ENCODE measurements at regions not wholly inside any gene's neighbourhood (a gene's known extent, or its start where the extent isn't known, plus 50 kb on each side); places are given as distances from the start of the nearest gene placed in this dataset.
"Not testable (repeated sequence)": the region's sequence is repeated elsewhere in the genome, so short reads cannot be mapped to it uniquely, and the experiment has no call there.

GRCh38 chr20:26373066-26373465, 676.4 kb upstream of the ZNF337 start:
- DNase-seq; H3K4me1 ChIP-seq; H3K27ac ChIP-seq; H3K9me3 ChIP-seq; intact Hi-C loops (cut with DNase I; ENCODE audit: low total_unique reads); H3K27me3 ChIP-seq; H3K36me3 ChIP-seq (ENCODE audit: low read depth, missing control alignments); H3K4me3 ChIP-seq: not testable (repeated sequence)
- 58 to 72% methylated on average over 3 of the region's 3 CpGs for WGBS, 2 donors

- H3K27me3 ChIP-seq, result no peaks in the 10 kb centered on the region
- intact Hi-C loops (cut with DNase I; ENCODE audit: low total_unique reads), result no loop called here
- no peak overlapping the region for H3K4me3 ChIP-seq
- H3K36me3 ChIP-seq (ENCODE audit: low read depth, missing control alignments), result no peaks in the 10 kb centered on the region
- H3K27ac ChIP-seq, result no peak overlapping the region
- no peak for DNase-seq
- TF ChIP-seq POLR2A (IDR thresholded peaks at IDR 0.05), result no peak
- TF ChIP-seq CTCF (IDR thresholded peaks at IDR 0.05), result no peak
- no peaks in the 10 kb centered on the region for H3K4me1 ChIP-seq
- H3K9me3 ChIP-seq, result no peaks in the 10 kb centered on the region
- 61 to 66% methylated on average over 2 of the region's 2 CpGs for WGBS, 2 donors
Observed at GRCh38 chr20:26354511-26354910, 657.9 kb upstream of the ZNF337 start.

- H3K36me3 ChIP-seq (ENCODE audit: low read depth, missing control alignments), result no peaks in the 10 kb centered on the region
- no peaks in the 10 kb centered on the region for H3K27me3 ChIP-seq
- intact Hi-C loops (cut with DNase I; ENCODE audit: low total_unique reads), result no loop called here
- H3K9me3 ChIP-seq, result no peaks in the 10 kb centered on the region
- H3K27ac ChIP-seq, result no peak overlapping the region
- 57 to 78% methylated on average over 4 of the region's 4 CpGs for WGBS, 2 donors
- H3K4me1 ChIP-seq, result no peaks in the 10 kb centered on the region
- H3K4me3 ChIP-seq, result no peak overlapping the region
- TF ChIP-seq POLR2A (IDR thresholded peaks at IDR 0.05) (no peak), CTCF (IDR thresholded peaks at IDR 0.05) (no peak)
- DNase-seq, result no peak
Observed at GRCh38 chr20:26347396-26347795, 650.7 kb upstream of the ZNF337 start.

GRCh38 chr20:26340460-26341065, 643.9 kb upstream of the ZNF337 start:
- WGBS, 2 donors, result 75 to 76% methylated on average over 6 of the region's 6 CpGs
- H3K36me3 ChIP-seq (ENCODE audit: low read depth, missing control alignments); intact Hi-C loops (cut with DNase I; ENCODE audit: low total_unique reads); H3K4me1 ChIP-seq; H3K4me3 ChIP-seq; H3K9me3 ChIP-seq; H3K27ac ChIP-seq; DNase-seq; H3K27me3 ChIP-seq: not testable (repeated sequence)

GRCh38 chr20:26324177-26324576, 627.5 kb upstream of the ZNF337 start:
- no peak for TF ChIP-seq CTCF (IDR thresholded peaks at IDR 0.05)
- TF ChIP-seq POLR2A (IDR thresholded peaks at IDR 0.05), result no peak
- intact Hi-C loops (cut with DNase I; ENCODE audit: low total_unique reads), result no loop called here
- 53 to 69% methylated on average over 5 of the region's 5 CpGs for WGBS, 2 donors
- no peaks in the 10 kb centered on the region for H3K4me1 ChIP-seq
- H3K9me3 ChIP-seq, result no peaks in the 10 kb centered on the region
- no peak for DNase-seq
- no peak overlapping the region for H3K4me3 ChIP-seq
- no peak overlapping the region for H3K27ac ChIP-seq
- H3K36me3 ChIP-seq (ENCODE audit: low read depth, missing control alignments), result no peaks in the 10 kb centered on the region
- no peaks in the 10 kb centered on the region for H3K27me3 ChIP-seq

- intact Hi-C loops (cut with DNase I; ENCODE audit: low total_unique reads), result no loop called here
- Histone ChIP-seq H3K27me3 (no peaks in the 10 kb centered on the region), H3K4me1 (no peaks in the 10 kb centered on the region), H3K36me3 (ENCODE audit: low read depth, missing control alignments) (no peaks in the 10 kb centered on the region), H3K27ac (no peak overlapping the region), H3K9me3 (no peaks in the 10 kb centered on the region), H3K4me3 (no peak overlapping the region)
- WGBS, 2 donors, result 65 to 70% methylated on average over 6 of the region's 6 CpGs
- TF ChIP-seq CTCF (IDR thresholded peaks at IDR 0.05) (no peak), POLR2A (IDR thresholded peaks at IDR 0.05) (no peak)
- no peak for DNase-seq
Observed at GRCh38 chr20:26315054-26315453, 618.4 kb upstream of the ZNF337 start.

GRCh38 chr20:26309720-26310119, 613.1 kb upstream of the ZNF337 start:
- H3K27me3 ChIP-seq; intact Hi-C loops (cut with DNase I; ENCODE audit: low total_unique reads); H3K27ac ChIP-seq; DNase-seq; H3K4me1 ChIP-seq; H3K36me3 ChIP-seq (ENCODE audit: low read depth, missing control alignments); H3K9me3 ChIP-seq; H3K4me3 ChIP-seq: not testable (repeated sequence)
- 70 to 85% methylated on average over 3 of the region's 3 CpGs for WGBS, 2 donors

All from testis (tissue), 2 donors.